ENCODE measurements at regions not wholly inside any gene's neighbourhood (a gene's known extent, or its start where the extent isn't known, plus 50 kb on each side); places are given as distances from the start of the nearest gene placed in this dataset.
"Not testable (repeated sequence)": the region's sequence is repeated elsewhere in the genome, so short reads cannot be mapped to it uniquely, and the experiment has no call there.

- DNase-seq (ENCODE audit: low spot score in 2 of 2) = no peak
- 29 to 61% methylated on average over 17 to 26 of the region's 26 CpGs for WGBS, 2 donors
- Histone ChIP-seq H3K27ac (no peak overlapping the region), H3K27me3 (peaks cover 0 to 22% of the 10 kb centered on the region in 2 donors), H3K4me3 (peak overlapping the region in 1 of 4 donors; percentile 23), H3K4me1 (peaks cover 0 to 12% (median 3%) of the 10 kb centered on the region in 4 donors), H3K9me3 (no peaks in the 10 kb centered on the region), H3K36me3 (no peaks in the 10 kb centered on the region)
- TF ChIP-seq CTCF (IDR thresholded peaks at IDR 0.05) (no peak), POLR2A (IDR thresholded peaks at IDR 0.05) (no peak), EP300 (IDR thresholded peaks at IDR 0.05) (no peak)
Observed at GRCh38 chr1:148328884-148329283, 154.2 kb downstream of the PPIAL4G start.

GRCh38 chr1:148325031-148325430 lies 158.1 kb downstream of the PPIAL4G start:
- H3K36me3 ChIP-seq; H3K9me3 ChIP-seq; H3K27ac ChIP-seq; DNase-seq (ENCODE audit: low spot score in 2 of 2); H3K4me3 ChIP-seq; H3K4me1 ChIP-seq: not testable (repeated sequence)
- WGBS, 2 donors = 93% methylated on average over 17 of the region's 17 CpGs
- H3K27me3 ChIP-seq = peaks cover 0 to 22% of the 10 kb centered on the region in 2 donors

- H3K4me3 ChIP-seq; H3K36me3 ChIP-seq; H3K4me1 ChIP-seq; H3K27ac ChIP-seq; H3K9me3 ChIP-seq; DNase-seq (ENCODE audit: low spot score in 2 of 2): not testable (repeated sequence)
- H3K27me3 ChIP-seq = peaks cover 0 to 23% of the 10 kb centered on the region in 2 donors
- WGBS, 2 donors = 93 to 95% methylated on average over 5 of the region's 5 CpGs
Observed at GRCh38 chr1:148324465-148324864, 158.6 kb downstream of the PPIAL4G start.

- not testable (repeated sequence) for H3K36me3 ChIP-seq; H3K27ac ChIP-seq; DNase-seq (ENCODE audit: low spot score in 2 of 2); H3K9me3 ChIP-seq; H3K4me3 ChIP-seq
- WGBS, 2 donors = 91 to 96% methylated on average over 2 of the region's 2 CpGs
- H3K27me3 ChIP-seq = peaks cover 0 to 46% of the 10 kb centered on the region in 2 donors
- peaks cover 0 to 13% (median 0%) of the 10 kb centered on the region in 4 donors for H3K4me1 ChIP-seq
Observed at GRCh38 chr1:148320079-148320478, 163.0 kb downstream of the PPIAL4G start.

GRCh38 chr1:148318904-148319242 lies 164.2 kb downstream of the PPIAL4G start:
- Histone ChIP-seq H3K4me1 (peaks cover 0 to 13% (median 0%) of the 10 kb centered on the region in 4 donors), H3K36me3 (no peaks in the 10 kb centered on the region), H3K4me3 (peak overlapping the region in 2 of 4 donors; percentile 32 to 40), H3K27ac (no peak overlapping the region), H3K9me3 (peaks cover 0 to 18% (median 0%) of the 10 kb centered on the region in 4 donors), H3K27me3 (peaks cover 0 to 46% of the 10 kb centered on the region in 2 donors)
- WGBS, 2 donors = 54 to 63% methylated on average over 6 of the region's 6 CpGs
- no peak for DNase-seq (ENCODE audit: low spot score in 2 of 2)
- no peak for TF ChIP-seq CTCF (IDR thresholded peaks at IDR 0.05)
- TF ChIP-seq POLR2A (IDR thresholded peaks at IDR 0.05) = no peak
- TF ChIP-seq EP300 (IDR thresholded peaks at IDR 0.05) = no peak

- H3K27me3 ChIP-seq = peaks cover 0 to 46% of the 10 kb centered on the region in 2 donors
- peak overlapping the region in 1 of 4 donors; percentile 9 for H3K27ac ChIP-seq
- no peak for TF ChIP-seq CTCF (IDR thresholded peaks at IDR 0.05)
- no peak for TF ChIP-seq POLR2A (IDR thresholded peaks at IDR 0.05)
- no peak for TF ChIP-seq EP300 (IDR thresholded peaks at IDR 0.05)
- peaks cover 0 to 19% (median 0%) of the 10 kb centered on the region in 4 donors for H3K9me3 ChIP-seq
- peak in 1 of 2 donors; percentile 10 for DNase-seq (ENCODE audit: low spot score in 2 of 2)
- peak overlapping the region in 2 of 4 donors; percentile 32 to 40 for H3K4me3 ChIP-seq
- peaks cover 0 to 13% (median 0%) of the 10 kb centered on the region in 4 donors for H3K4me1 ChIP-seq
- WGBS, 2 donors = 7 to 12% methylated on average over 39 of the region's 39 CpGs
- no peaks in the 10 kb centered on the region for H3K36me3 ChIP-seq
Observed at GRCh38 chr1:148318123-148318903, 164.8 kb downstream of the PPIAL4G start.
